Panc1 (cell line): ENCODE measurements at regions not wholly inside any gene's neighbourhood (a gene's known extent, or its start where the extent isn't known, plus 50 kb on each side); places are given as distances from the start of the nearest gene placed in this dataset.
"Not testable (repeated sequence)": the region's sequence is repeated elsewhere in the genome, so short reads cannot be mapped to it uniquely, and the experiment has no call there.

Source experiments
- POLR2AphosphoS5 ChIP-seq: IDR thresholded peaks from 2 replicates; pipeline ENCODE4 v1.6.1; 2012; ENCODE audit warnings: mild to moderate bottlenecking, low read depth, low read length, moderate library complexity
- REST ChIP-seq, 2 experiments: IDR thresholded peaks; 2 replicates each; pipeline ENCODE4 v1.6.1; 2011 to 2012; ENCODE audit warnings: low read depth in 2 of 2, control low read depth in 1 of 2, low read length in 1 of 2, mild to moderate bottlenecking in 1 of 2, moderate library complexity in 1 of 2; ENCODE audit not compliant: insufficient read depth in 1 of 2
- TF ChIP-seq, protein P1 (sequence below): fragments of 450-650 bp; IDR thresholded peaks from 2 replicates; pipeline ENCODE4 v1.5.1; 2017; ENCODE audit warnings: mild to moderate bottlenecking

- TF ChIP-seq, protein P1, sequence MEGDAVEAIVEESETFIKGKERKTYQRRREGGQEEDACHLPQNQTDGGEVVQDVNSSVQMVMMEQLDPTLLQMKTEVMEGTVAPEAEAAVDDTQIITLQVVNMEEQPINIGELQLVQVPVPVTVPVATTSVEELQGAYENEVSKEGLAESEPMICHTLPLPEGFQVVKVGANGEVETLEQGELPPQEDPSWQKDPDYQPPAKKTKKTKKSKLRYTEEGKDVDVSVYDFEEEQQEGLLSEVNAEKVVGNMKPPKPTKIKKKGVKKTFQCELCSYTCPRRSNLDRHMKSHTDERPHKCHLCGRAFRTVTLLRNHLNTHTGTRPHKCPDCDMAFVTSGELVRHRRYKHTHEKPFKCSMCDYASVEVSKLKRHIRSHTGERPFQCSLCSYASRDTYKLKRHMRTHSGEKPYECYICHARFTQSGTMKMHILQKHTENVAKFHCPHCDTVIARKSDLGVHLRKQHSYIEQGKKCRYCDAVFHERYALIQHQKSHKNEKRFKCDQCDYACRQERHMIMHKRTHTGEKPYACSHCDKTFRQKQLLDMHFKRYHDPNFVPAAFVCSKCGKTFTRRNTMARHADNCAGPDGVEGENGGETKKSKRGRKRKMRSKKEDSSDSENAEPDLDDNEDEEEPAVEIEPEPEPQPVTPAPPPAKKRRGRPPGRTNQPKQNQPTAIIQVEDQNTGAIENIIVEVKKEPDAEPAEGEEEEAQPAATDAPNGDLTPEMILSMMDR, result not testable (repeated sequence)
- TF ChIP-seq REST (IDR thresholded peaks at IDR 0.05; ENCODE audit: insufficient read depth in 1 of 2, low read depth in 2 of 2, low read length in 1 of 2); POLR2AphosphoS5: not testable (repeated sequence)
These were observed 192.0 kb downstream of the ETAA1 start for GRCh38 chr2:67589121-67589520.
